ENCODE measurements at regions not wholly inside any gene's neighbourhood (a gene's known extent, or its start where the extent isn't known, plus 50 kb on each side); places are given as distances from the start of the nearest gene placed in this dataset.
"Not testable (repeated sequence)": the region's sequence is repeated elsewhere in the genome, so short reads cannot be mapped to it uniquely, and the experiment has no call there.

DNA sequence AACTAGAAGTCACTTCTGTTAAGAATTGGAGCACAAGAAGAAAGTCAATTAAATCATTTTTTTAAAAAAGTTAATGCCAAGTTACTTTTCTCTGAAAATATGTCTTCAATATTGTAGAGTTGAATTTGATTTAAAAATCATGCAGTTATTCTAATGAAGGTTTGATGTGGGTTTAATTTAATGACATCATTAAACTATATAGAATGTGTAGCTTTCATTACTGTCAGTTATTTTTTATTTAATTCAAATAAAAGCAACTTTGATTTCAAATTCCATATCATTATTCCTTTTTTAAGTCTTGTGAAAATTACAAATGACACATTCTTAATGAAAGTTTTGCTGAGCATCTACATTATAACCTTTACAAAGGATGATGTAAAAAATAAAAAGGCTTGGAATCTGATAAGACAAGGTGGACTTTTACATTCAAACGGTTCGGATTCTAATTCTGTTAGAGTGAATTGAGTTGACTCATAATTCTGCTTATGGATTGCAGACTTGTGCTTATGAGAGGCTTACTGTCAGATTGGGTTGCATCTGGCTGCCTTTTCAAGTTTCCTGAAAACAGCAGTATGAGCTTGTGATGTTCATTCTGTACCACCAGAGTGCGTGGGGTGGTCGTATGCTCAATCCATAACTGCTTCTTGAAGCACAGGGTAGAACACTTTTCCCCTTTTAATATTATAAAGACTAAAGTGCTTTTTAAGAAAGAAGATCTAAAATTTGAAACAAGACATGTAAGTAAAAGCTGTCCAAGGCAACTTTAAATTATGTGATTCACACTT, 253.0 kb upstream of the ARRDC3 start:
- DNase-seq (ENCODE audit: low read depth, low spot score), result no peak

DNA sequence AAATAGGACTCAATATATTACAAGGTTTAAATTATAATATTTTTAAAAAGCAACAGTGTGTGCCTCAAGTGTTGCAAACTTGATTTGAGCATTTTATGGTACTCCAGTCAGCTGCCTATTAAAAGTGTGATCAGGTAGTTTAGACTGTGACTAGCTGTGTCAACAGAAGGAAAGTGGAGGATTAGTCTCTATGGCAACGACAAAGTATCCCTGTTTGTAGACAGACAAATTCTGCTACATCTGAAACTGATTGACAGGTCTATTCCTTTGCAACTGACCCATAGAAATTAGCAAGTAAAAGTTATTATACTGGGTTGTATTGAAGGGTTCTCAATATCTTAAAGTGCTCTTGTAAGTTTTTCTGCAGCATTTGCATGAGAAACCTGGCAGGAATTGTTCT, 249.8 kb upstream of the ARRDC3 start:
- no peak for DNase-seq (ENCODE audit: low read depth, low spot score)

DNA sequence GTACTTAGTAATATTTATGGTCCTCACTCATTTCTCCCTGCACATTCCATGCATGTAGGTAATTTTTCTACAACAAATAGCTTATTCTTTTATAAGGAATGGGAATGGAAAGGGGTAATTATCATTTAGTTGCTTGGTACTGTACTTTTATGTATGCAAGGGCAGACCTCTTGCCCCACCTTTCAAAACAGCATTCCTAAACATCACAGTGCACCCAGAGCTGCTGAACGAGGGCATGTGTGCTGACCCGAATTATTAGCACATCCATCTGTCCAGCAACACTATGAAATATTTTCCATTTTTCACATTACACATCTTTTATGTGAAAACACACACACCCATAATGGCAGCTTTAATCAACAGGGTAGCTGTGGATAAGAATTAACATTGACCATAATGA, 228.6 kb upstream of the ARRDC3 start:
- DNase-seq (ENCODE audit: low read depth, low spot score), result no peak

- DNase-seq (ENCODE audit: low read depth, low spot score), result no peak
Measured at GRCh38 chr5:91607675-91608074, 224.6 kb upstream of the ARRDC3 start.

- no peak for DNase-seq (ENCODE audit: low read depth, low spot score)
Measured at GRCh38 chr5:91599863-91600262, 216.7 kb upstream of the ARRDC3 start.

DNA sequence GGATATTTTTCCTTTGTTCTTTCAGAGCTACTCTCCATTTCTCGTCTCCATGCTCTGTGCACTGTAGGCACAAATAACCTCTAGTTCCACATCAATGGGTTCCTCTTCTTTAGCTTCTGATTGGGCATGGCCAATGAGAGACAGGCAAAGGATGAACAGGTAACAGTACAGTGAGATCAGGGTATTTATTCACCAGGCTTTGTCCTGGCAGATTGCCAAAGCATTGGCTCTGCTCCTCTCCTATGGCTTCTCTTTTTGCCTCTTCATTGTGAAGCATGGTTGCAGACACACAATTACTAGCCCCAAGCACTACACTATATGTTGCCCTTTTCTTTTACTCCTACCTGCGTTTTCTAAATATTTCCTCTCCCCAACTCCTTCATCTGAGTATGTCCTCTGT, 215.1 kb upstream of the ARRDC3 start:
- no peak for DNase-seq (ENCODE audit: low read depth, low spot score)

- no peak for DNase-seq (ENCODE audit: low read depth, low spot score)
Measured at GRCh38 chr5:91595424-91595823, 212.3 kb upstream of the ARRDC3 start.

- DNase-seq (ENCODE audit: low read depth, low spot score), result no peak
Measured at GRCh38 chr5:91591076-91591475, 208.0 kb upstream of the ARRDC3 start.

GRCh38 chr5:91586232-91586631, 203.1 kb upstream of the ARRDC3 start:
- no peak for DNase-seq (ENCODE audit: low read depth, low spot score)

DNA sequence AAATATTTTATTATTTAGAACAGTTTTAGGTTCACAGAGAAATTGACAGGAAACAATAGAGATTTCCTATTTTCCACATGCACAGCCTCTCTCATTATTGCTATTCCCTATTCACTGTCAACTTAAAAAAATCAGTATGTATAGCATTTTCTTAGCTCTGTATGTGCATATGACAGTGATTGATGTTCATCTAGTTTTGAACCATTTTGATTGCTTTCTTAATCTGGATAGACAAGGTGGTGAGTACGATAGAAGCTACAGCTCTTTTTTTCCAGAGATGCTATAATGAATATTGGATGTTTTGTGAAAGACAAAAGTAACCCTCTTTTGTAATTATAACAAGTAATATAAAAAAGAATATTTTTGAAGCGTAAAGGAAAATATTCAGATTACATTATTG, 201.2 kb upstream of the ARRDC3 start:
- DNase-seq (ENCODE audit: low read depth, low spot score), result no peak

DNA sequence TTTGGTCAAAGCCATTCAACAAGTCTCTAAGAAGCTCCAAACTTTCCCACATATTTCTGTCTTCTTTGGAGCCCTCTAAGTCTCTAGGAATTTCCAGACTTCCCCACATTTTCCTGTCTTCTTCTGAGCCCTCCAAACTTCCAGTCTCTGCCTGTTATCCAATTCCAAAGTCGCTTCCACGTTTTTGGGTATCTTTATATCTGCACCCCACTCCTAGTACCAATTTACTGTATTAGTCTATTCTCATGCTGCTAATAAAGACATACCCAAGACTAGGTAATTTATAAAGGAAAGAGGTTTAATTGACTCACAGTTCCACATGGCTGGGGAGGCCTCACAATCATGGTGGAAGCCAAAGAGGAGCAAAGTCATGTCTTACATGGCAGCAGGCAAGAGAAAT, 182.9 kb upstream of the ARRDC3 start:
- not testable (repeated sequence) for DNase-seq (ENCODE audit: low read depth, low spot score)

DNA sequence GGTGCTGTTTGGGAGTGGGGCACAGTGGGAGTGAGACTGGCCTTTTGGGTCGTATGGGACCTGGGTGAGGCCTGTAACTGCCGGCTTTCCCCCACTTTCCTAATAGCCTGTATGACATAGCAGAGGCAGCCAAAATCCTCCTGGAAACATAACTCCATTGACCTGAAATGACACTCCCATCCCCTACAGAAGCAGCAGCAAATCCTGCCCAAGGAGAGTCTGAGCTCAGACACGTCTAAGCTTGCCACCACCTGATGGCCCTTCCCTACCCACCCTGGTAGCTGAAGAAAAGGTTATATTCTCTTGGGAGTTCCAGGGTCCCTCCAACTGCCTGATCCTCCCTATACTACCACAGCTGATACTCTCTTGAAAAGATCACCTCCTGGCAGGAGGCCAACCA, 179.8 kb upstream of the ARRDC3 start:
- DNase-seq (ENCODE audit: low read depth, low spot score), result no peak

- DNase-seq (ENCODE audit: low read depth, low spot score), result no peak
Measured at GRCh38 chr5:91541696-91542095, 158.6 kb upstream of the ARRDC3 start.

GRCh38 chr5:91538179-91538578, 155.1 kb upstream of the ARRDC3 start:
- DNase-seq (ENCODE audit: low read depth, low spot score), result no peak

GRCh38 chr5:91535499-91535898, 152.4 kb upstream of the ARRDC3 start:
- no peak for DNase-seq (ENCODE audit: low read depth, low spot score)

DNA sequence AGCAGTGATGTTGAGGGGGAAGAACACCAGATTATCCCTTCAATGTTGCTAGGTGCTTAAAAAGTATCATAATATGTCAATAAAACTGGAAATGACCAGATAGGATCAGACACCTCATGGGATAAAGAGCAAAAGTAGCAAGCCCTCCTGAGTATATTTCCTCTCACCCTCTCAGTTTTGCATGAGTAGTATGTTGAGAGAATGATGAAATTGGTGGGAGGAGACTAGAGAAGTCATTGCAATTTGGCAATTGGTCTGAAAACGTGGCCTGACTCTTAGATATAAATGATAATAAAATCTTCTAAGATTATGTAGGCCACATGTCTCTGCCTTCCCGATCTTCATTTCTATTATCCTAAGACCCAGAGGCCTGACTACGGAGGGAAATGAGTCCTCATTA, 151.2 kb upstream of the ARRDC3 start:
- DNase-seq (ENCODE audit: low read depth, low spot score), result no peak

- no peak for DNase-seq (ENCODE audit: low read depth, low spot score)
Measured at GRCh38 chr5:91532779-91533178, 149.7 kb upstream of the ARRDC3 start.

DNA sequence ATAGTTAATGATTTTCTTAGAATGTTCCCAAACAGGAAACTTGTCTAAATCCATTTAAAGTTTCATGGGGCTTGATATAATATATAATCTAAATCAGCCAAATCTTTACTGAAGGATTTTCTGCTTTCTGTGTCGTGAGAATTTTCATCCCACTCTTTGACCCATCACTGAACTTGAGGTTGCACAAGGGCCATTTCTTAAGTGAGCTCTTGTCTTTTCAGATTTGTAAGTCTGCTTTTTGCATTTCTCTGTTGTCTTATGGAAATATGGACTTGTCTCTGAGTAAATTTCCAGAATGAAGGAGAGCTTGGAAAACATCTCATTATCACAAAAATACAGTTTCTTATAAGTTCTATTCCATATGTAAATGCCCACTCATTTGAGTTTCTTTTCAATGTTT, 149.2 kb upstream of the ARRDC3 start:
- no peak for DNase-seq (ENCODE audit: low read depth, low spot score)

DNA sequence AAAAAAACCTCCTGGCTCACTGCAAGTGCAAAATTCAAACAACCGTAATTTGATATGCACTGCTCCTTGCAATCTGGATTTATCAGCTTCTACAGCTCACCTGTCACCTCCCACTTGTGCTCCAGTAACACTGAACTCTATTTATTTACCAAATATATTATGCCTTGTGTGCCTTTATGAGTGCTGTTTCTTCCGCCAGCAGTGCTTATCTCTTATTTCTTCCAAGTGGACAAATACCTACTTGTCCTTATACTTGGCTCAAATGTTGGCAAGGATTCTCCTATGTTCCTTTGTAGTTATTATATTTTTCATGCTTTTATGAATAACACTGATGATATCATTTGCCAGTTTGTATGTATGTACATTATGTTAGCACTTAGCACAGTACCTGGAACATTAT, 145.7 kb upstream of the ARRDC3 start:
- no peak for DNase-seq (ENCODE audit: low read depth, low spot score)

GRCh38 chr5:91521785-91522184, 138.7 kb upstream of the ARRDC3 start:
- no peak for DNase-seq (ENCODE audit: low read depth, low spot score)

GRCh38 chr5:91521334-91521733, 138.2 kb upstream of the ARRDC3 start:
- no peak for DNase-seq (ENCODE audit: low read depth, low spot score)

DNA sequence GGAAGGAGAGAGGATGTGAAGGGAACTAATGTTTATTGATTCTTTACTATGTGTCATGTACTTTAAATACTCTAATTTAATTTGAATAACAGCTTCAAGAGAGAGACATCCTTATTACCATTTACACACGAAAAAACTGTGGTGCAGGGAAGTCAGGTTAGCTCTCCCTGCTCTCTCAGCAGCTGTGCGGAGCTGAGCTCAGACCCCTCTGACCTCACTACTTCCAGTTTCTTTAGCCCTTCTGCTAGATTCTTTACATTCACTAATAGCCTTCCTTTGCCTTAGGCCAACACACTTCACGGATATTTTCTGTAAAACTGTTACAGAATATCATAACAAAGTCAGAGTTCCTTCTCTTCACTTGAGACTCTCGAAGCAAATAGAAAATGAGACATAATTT, 131.3 kb upstream of the ARRDC3 start:
- DNase-seq (ENCODE audit: low read depth, low spot score), result no peak

- no peak for DNase-seq (ENCODE audit: low read depth, low spot score)
Measured at GRCh38 chr5:91503321-91503720, 120.2 kb upstream of the ARRDC3 start.

DNA sequence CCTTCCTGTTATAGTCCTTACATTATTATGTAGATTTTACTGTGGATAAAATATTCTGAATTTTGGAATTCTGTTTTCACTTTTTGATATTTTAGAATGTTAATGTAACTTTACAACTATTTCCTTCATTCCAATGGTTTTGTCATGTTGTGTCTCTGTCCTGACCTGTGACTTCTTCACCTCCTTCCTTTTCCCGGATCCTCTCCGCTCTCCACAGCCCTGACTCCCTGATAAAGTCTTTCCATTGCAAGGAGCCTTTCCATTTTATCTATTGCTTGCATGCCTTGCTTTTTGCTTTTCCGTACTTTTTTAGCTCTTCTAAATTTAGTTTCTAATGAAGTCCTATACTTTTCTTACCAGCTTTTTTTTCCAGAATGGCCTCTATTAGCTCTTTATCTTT, 117.6 kb upstream of the ARRDC3 start:
- DNase-seq (ENCODE audit: low read depth, low spot score), result no peak

Measured in ELF-1 (cell line).